ENCODE measurements at regions not wholly inside any gene's neighbourhood (a gene's known extent, or its start where the extent isn't known, plus 50 kb on each side); places are given as distances from the start of the nearest gene placed in this dataset.

DNA sequence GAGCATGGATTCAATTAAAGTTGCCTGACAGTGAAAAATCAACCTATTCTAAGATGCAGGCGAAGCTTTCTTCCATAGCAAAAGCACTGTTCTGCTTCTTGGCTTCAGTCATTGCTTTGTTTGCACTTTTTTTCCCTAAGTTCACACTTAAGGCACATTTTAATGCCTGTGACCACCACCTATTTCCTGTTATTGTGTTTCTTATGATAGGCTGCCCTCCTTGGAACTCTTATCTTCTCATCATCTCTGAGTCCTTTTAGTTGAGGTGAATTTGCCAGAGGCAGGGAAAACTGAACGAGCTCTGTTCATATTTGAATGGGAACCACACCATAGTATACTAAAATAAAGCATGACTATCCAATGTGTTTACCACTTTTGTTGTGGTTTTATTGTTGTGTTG, 119.8 kb downstream of the SPCS3 start:
- TF ChIP-seq EZH2 (IDR thresholded peaks at IDR 0.05; ENCODE audit: insufficient read depth, poor library complexity, severe bottlenecking) (no peak), EZH2phosphoT487 (IDR thresholded peaks at IDR 0.05; ENCODE audit: insufficient read depth, low read depth) (no peak)
